Right lobe of liver (tissue), 4 donors: ENCODE measurements at regions not wholly inside any gene's neighbourhood (a gene's known extent, or its start where the extent isn't known, plus 50 kb on each side); places are given as distances from the start of the nearest gene placed in this dataset.

Source experiments
- POLR2A ChIP-seq: fragments of 450-650 bp; IDR thresholded peaks from one replicate; pipeline ENCODE4 v1.6.1; 2017; ENCODE audit warnings: antibody characterized with exemption, mild to moderate bottlenecking
- TF ChIP-seq, protein P1 (sequence below), 4 donors: fragments of 200-600 bp in 3 of 4; fragments of 450-650 bp in 1 of 4; IDR thresholded peaks; one replicate each; pipeline versions ENCODE4 v1.5.1 to v1.8.0; 2016 to 2022; ENCODE audit warnings: antibody characterized with exemption in 4 of 4, mild to moderate bottlenecking in 2 of 4
- donor health status: DM: no; HTN: no; CAD: no.
- donor health status: DM: no; HTN: no; CAD: no.
- donor health status: DM: no; HTN: yes; CAD: no.

DNA sequence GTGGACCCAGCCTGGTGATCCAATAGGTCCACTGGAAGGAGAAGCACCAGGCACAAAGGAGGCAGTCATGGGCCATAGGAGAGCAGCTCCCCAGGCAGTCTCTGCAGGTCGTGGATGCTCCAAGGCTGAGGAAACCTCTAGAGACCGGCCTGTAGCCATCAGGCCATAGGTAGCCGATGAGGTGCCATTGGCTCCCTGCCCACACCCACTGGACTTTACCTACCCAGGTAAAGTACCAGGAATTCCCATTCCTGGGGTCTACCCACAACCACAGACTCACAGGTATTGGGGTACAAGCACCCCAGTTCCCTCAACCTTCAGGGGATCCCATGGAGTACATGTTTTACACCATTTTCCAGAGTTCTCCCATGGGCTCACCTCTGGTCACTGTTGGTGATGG is 188.0 kb upstream of the TCERG1L start:
- TF ChIP-seq, protein P1, sequence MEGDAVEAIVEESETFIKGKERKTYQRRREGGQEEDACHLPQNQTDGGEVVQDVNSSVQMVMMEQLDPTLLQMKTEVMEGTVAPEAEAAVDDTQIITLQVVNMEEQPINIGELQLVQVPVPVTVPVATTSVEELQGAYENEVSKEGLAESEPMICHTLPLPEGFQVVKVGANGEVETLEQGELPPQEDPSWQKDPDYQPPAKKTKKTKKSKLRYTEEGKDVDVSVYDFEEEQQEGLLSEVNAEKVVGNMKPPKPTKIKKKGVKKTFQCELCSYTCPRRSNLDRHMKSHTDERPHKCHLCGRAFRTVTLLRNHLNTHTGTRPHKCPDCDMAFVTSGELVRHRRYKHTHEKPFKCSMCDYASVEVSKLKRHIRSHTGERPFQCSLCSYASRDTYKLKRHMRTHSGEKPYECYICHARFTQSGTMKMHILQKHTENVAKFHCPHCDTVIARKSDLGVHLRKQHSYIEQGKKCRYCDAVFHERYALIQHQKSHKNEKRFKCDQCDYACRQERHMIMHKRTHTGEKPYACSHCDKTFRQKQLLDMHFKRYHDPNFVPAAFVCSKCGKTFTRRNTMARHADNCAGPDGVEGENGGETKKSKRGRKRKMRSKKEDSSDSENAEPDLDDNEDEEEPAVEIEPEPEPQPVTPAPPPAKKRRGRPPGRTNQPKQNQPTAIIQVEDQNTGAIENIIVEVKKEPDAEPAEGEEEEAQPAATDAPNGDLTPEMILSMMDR (IDR thresholded peaks at IDR 0.05): no peak
- TF ChIP-seq POLR2A: no peak
